ENCODE measurements at regions not wholly inside any gene's neighbourhood (a gene's known extent, or its start where the extent isn't known, plus 50 kb on each side); places are given as distances from the start of the nearest gene placed in this dataset.
"Not testable (repeated sequence)": the region's sequence is repeated elsewhere in the genome, so short reads cannot be mapped to it uniquely, and the experiment has no call there.

DNA sequence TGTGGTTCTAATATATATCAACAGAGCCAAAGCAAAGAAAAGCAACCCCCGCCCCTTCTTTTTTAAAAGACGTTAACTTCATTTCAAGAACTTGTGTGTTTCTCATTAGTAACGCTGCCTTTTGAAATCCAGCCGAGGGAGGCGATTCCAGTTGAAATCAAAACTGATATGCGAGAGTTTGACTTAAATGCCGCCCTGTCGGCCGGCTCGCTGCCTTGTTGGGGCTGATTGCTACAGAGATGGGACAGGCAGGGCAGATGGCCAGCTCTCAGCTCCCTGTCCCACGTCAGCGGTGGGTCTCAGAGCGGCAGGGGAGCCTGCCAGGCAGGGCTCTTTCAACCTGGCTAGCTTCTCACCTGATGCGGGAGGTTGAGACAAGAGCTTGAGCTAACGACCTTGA lies 51.9 kb upstream of the ALX4 start:
- DNase-seq: no peak

DNA sequence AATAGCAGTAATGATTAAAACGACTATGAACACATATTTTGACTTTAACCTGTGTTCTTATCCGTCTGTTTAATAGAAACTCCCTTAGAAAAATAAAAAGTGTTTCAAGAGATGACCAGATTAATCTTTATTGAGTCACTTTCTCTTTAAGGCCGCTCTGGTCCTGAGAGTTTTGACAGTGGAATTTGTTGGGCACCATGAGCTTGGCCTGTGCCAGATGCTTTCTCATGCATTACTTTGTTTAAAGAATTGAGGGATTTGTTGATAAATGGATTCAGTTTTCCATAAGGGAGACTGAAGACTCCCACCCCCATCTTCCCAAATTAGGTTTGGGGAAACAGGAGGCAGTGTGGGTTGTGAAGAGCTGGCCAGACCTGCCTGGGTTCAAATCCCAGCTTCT lies 53.2 kb upstream of the ALX4 start:
- DNase-seq: no peak

DNA sequence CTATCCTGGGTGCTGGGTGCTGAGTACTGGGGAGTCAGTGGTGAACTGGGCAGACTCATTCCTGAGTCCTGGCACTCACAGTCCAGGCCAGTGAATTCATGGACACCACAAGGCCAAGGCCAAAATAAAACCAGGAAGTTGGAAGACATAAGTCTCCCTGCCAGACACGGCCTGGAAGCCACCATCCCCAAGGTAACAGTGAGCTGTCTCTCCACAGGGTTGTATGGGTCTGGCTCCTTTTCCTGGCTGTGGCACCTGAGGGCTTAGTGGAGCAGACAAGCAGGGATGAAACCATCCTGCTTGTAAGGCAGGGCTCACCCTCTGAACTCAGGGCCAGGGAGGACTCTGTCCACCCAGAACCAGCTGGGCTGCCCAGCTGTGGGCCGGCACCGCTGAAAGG lies 54.7 kb upstream of the ALX4 start:
- no peak for DNase-seq

DNA sequence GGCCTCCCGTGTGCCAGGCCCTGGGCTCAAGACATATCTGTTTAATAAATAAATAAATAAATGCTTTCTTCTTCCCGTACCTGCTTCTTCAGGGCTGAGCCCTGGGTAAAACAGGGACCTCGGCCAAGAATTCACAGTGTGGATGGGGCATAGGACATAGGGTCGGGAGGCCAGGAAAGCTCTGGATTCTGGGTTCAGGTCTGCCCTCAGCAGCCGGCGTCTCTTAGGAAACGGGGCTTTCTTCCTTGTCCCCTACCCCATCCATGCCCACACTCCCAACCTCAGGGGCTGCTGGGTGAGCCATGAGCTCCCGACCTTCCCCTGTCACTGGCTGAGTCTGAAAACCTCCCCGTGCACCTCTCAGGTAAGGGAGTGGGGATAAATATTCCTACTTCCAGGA lies 55.7 kb upstream of the ALX4 start:
- DNase-seq: no peak

DNA sequence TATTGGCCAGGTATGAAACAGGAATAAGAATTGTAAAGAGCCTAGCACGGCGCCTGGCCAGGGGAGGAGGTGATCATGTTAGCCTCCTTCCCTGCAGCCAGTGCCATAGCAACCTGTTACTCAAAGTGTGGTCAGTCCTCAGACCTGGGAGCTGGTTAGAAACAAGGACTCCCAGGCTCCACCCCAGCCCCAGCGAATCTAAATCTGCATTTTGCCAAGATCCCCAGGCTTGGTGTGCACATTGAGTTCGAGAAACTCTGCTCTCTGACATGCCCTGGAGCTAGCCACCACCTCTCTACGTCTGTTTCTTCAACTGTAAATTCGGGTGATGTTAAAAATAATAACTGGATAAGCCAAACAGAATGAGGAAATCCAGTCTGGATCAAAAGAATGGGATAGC lies 56.1 kb upstream of the ALX4 start:
- no peak for DNase-seq

DNA sequence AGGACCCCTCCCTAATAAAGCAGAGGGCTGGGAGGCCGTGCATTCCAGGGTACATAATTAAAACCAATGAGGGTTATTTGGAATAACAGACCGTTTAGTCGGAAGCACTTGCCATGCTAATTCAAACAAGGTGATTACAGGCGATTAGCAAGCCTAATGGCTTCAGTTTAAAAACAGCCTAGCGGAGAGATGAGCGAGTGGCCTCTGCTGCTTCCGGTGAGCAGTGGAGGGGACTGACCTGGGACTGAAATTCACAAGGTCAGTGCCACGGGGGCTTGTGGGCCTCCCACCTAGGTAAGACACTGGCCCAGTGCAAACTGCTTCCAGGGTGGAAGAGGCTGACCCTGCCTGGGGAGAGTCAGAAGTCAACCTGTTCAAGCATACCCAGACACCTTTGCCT lies 56.8 kb upstream of the ALX4 start:
- DNase-seq: peak; percentile 74

DNA sequence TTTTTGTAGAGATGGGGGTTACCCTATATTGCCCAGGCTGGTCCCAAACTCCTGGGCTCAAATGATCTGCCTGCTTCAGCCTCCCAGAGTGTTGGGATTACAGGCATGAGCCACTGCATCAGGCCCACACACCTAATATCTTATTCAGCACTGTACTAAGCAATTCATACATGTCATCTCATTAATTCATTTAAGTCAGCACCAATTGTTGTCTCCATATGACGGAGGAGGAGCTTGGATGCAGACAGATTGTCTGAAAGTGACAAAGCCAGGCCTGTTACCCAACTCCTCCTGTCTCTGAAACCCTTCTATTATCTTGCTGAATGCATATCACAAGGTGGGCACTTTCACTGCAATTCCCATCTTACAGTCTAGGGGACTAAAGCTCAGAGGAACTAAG lies 57.5 kb upstream of the ALX4 start:
- peak; percentile 50 for DNase-seq

DNA sequence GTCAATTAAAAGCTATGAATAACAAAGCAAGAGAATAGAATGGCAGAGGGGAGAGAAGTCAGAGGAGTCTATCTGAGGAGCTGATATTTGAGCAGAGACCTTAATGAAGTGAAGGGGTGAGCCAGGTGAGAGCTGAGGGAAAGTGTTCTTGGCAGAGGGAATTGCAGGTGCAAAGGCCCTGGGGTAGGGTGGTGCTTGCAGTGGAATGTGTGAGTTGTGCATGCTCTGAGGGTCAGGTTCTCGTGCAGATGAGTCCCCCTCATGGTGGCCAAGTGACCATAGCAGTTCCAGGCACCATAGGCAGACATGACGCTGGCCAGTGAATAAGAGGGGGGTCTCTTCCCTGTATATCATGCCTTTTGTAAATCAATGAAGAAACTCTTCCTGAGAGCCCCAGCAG lies 58.9 kb upstream of the ALX4 start:
- no peak for DNase-seq

DNA sequence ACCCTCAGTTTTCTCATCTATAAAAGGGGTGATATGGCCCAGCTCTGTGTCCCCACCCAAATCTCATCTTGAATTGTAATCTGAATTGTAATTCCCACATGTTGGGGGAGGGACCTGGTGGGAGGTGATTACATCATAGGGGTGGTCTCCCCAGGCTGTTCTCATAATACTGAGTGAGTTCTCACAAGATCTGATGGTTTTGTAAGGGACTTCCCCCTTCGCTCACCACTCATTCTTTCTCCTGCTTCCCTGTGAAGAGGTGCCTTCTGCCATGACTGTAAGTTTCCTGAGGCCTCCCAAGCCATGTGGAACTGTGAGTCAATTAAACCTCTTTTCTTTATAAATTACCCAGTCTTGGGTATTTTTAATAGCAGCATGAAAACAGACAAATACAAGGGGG lies 61.1 kb upstream of the ALX4 start:
- DNase-seq: not testable (repeated sequence)

DNA sequence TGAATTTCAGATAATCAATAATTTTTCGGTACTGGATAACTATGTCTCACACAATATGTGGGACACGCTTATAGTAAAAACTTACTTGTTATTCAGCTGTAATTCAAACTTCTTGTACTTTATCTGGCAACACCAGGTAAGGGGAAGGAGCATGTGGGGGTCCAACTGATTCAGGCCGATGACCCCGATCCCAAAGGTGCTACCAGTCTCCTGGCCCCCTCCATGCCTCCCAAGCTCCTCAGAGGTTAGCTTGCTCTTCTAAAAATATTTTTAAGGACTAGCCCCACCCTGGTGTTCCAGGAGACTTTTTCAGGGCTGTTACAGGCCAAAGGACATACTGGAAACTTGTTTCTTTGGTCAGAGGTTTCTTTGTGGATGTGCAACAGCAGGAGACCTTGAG lies 61.8 kb upstream of the ALX4 start:
- no peak for DNase-seq

DNA sequence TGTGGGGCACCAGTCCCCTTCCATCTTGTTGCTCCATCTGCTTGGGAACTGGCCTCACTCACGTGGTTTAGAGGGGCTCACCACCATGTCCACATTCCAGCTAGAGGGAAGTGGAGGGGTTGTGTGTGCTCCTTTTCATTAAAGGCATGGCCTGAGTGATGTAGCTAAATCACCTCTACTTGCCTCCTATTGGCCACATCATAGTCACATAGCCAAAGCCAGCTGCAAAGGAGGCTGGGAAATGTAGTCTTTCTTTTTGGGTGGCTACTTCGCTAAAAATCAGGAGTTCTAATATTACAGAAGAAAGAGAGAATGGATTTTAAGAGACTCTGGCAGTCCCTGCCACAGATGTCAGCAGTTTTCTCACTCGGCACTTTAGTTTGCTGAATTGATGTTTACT lies 63.0 kb upstream of the ALX4 start:
- DNase-seq: no peak

DNA sequence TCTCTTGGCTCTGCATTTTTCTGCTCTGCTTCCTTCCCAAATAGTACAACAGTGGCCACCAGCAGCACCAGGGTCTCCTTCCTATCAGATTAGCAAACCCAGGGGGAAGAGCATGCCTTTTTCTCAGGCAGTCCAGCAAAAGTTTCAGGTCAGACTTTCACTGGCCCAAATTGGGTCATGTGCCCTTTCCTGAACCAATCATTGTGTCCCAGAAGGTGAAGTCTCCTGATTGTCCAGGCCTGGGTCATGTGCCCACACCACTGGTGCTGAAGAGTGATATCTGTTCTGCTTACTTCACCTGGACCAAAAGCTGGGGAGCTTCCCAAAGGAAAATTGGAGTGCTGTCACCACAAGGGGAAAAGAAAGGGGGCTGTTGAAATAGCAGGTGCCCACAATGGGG lies 64.1 kb upstream of the ALX4 start:
- no peak for DNase-seq

DNA sequence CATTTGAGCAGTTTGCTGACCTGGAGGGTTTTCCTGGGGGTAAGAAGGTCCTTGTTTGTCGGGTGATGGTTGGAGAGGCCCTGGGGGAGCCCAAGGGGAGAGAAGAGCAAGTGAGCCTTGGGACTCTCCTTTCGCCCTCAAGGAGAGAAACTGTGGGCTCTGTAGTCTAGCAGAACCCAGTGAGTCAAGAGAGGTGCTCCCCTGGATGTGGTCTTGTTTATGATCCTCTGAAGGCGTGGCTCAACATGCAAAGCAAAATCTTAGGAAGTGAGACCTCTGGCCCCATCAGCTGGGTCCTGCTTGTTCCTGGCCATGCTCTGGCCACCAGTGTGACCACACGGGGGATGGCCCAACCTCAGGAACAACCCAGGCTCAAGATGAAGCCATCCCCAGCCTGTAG lies 66.5 kb upstream of the ALX4 start:
- no peak for DNase-seq

DNA sequence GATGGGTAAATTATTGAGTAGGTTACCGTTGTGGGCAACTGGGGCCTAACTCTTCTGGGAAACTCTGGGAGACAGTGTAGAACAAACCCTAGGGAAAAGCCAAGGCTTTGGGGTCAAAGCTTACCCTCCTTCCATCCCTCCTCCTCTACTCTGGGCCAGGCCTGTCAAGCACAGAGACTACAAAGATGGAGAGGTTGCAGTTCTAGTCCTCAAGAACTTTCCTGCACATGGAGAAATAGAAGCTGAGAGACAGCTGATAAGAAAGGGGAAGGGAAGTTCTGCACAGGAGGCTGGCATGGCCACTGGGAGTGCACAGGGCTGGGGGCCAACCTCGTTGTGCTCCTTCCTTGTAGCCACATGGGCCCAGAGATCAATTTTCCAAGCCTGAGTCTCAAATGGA lies 67.2 kb upstream of the ALX4 start:
- no peak for DNase-seq

DNA sequence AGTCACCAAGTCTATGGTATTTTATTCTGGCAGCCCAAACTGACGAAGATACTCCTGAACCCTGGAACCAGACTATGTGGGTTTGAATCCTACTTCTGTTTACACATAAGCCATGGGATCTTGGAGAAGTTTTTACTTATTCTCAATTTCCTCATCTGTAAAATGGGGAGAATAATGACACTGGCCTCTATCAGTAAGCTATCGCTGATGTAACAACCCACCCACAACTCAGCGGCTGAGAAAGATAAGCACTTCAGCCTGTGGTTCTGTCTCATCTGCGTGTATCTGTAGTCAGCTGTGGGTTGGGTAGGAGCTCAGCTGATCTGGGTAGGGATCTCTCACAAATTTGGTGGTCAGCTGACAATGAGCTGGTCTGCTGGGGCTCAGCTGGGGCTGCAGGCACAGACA lies 68.0 kb upstream of the ALX4 start:
- no peak for DNase-seq

DNA sequence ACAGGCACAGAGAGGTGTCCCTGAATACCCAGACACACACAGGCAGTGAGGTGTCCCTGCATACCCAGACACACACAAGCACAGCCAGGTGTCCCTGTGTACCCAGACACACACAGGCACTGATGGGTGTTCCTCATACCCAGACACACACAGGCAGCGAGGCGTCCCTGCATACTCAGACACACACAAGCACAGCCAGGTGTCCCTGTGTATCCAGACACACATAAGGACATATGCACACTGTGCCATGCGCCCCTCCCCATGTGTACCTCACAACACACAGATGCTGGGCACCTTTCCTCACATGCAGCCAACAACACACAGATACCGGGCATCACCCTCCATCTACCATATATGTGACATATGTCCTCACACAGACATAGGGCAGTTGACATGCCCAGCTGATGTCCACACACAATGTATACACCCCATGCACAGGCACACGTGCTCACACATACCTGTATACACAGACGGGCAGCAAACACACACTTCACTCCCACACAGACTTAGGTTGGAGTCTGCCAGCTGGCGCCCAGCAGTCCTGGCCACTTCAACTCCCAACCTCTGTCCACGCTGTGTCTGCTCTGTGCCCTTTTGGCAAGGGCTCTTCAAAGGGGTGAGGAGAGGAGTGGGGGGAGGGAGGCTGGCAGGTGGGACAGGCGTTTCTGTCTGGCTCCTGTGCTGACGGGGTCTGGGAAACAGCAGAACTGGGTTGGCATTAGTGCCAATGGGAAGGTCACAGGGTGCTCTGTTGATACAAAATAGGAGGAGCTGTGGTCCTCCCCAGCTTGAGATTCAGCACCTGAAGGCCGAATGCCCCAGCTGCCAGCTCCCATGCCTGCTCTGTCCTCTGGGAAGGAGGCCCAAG lies 69.4 kb upstream of the ALX4 start:
- DNase-seq: no peak

DNA sequence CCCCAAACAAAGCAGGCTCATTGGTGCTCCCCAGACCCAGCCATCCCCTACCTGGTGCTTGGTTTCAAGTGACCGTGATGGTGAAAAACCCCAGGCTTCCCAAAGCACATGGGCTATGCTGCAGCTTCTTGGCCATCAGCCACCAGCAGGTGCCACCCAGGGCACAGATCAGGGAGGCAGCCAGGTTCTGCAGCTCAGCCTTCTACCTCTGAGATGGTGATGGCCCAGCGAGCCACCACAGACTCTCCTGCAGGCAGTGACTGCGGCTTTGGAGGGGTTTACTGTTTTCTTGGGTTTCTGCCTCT lies 70.0 kb upstream of the ALX4 start:
- no peak for DNase-seq

DNA sequence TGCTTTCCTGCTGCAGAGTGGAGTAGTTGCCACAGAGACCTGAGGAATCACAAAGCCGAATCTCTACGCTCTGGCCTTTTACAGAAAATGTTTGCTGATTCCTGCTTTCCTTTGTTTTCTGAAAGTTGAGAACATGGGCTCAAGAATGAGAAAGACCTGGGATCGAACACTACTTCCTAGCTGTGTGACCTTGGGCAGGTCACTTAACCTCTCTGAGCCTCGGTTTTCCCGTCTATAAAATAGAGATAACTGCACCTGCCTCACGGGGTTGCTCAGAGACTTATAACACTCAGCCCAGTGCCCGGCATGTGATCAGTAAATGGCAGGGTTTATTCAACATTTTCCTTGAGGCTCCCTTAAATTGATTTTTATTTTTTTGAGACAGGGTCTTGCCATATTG lies 70.9 kb upstream of the ALX4 start:
- no peak for DNase-seq

DNA sequence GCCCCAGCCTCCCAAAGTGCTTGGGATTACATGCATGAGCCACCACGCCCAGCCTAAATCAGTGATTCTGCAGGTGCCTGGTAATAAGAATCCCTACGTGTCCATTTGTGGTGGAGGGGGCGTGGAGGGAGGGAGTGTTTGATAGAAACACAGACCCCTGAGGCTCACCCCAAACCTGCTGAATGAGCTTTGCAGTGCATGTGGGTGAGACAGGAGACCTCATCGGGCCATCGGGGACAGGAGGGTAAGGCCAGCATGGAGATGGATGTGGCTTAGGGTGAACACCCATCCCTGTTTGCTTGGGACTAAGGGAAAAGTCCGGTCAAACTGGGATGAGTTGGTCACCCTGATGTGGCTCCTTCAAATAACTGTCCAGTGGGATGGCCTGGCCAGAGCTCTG lies 71.3 kb upstream of the ALX4 start:
- no peak for DNase-seq

DNA sequence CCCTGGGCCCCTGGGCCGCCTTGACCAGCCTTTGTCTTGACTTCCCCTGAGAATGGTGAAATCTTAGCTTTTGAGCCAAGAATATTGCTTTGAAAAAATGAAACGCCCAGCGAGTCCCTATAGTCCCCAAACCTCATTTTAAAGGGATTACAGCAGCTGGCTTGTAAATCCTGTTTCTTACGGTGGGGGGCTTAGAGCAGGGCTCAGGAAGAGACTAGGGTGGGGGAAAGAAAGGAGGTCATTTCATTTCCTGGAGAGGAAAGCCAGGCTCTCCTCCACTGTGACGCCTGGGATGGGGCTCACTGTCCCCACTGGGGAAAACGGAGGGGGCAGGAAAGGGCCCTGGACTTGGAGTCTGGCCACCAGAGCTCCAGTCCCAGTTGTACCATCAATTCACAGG lies 72.2 kb upstream of the ALX4 start:
- no peak for DNase-seq

DNA sequence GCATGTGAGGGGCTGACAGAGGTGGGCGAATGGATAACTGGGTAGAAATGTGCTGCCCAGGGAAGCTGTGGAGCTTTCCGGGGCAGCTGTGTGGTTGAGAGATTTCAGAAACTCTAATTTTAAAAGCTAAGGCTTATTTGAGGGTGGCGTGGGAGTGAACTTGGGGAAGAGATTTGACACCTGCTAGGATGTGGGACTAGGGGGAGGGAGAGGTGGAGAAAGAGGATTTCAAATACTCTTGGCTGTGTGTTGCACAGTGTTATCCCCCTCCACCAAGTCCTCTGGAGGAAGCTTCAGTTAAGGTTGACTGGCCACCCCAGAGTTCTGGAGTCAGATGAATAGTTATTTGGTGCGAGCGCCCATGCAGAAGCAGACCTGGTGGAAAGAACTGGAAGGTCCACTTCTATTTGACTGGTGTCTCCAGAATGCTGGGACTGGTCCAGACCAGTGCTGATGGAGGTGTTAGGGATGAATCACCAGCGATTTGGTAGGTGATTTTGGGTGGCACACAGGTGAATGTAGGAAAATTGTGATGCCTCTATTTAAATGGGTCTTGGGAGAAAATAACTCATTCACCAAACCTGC lies 72.8 kb upstream of the ALX4 start:
- no peak for DNase-seq

DNA sequence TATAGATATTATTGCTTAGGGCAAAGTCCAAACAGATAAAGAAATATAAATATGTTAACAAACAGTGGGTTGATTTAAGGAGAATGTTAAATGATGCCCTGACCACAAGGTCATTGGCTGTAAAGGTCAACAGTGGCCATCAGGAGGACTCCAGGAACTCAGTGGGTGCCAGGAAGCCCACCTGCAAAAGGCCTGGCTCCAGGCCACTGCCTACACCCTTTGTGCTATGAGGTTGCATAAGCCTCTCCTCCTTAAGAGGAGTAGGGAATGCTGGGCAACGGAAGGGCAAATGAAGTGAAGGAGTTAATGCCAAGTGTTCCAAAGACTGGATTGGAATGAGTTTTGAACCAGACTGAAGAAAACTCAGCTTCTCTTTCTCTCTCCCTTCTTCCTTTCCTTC lies 73.3 kb upstream of the ALX4 start:
- no peak for DNase-seq

DNA sequence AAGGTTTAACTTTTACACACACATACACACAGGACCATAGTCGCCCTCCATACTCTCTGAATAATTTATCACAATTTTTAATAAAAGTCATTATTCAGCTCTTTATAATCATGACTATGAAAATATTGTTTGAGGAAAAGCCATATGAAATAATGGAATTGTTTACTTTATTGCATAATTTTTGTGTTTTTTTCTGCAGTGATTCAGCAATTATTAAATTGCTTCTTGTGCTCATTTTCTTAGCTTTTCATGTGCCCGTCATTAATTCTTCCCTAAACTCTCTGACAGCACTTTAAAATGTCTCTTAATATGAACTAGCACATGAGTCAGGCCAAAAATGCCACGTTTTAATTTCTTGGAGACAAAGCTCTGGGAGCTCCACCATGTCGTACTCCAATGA lies 77.5 kb upstream of the ALX4 start:
- no peak for DNase-seq

DNA sequence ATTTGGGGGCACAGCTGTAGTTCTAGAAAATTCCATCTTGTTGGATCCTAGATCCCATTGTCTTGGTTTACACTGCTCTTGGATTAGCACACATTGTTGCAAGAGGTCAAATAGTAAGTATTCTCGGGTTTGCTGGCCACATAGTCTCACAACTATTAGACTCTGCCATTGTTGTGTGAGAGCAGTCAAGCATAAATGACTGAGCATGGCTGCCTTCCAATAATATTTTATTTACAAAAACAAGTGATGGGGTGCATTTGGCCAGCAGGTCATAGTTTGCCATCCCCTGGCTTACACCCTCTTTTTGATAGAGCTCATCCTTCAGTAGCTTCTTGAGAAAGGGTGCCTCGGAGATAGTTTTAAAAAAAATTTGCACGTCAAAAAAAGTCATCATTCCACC lies 77.9 kb upstream of the ALX4 start:
- no peak for DNase-seq
